GM23338 (cell line): ENCODE measurements at regions not wholly inside any gene's neighbourhood (a gene's known extent, or its start where the extent isn't known, plus 50 kb on each side); places are given as distances from the start of the nearest gene placed in this dataset.

Experiments
- ATAC-seq: fragments of 200-7000 bp; cut with Tn5 transposase; 3 replicates; pipeline ENCODE4 v1.9.1; 2020
- DNase-seq: peaks from one replicate; pipeline ENCODE4 v3.0.0-alpha.2; 2015; ENCODE audit warnings: low spot score
- H2AFZ ChIP-seq: fragments of 200-600 bp; sonication (generic); 2 replicates; pipeline ENCODE4 v1.8.0; 2016; ENCODE audit warnings: antibody characterized with exemption, mild to moderate bottlenecking, moderate library complexity
- H3F3A ChIP-seq: fragments of 200-600 bp; sonication (generic); replicated peaks from 2 replicates; pipeline ENCODE4 v1.8.0; 2017; ENCODE audit warnings: antibody characterized with exemption, mixed run types, low read depth
- H3K27ac ChIP-seq: fragments of 200-600 bp; sonication (generic); 2 replicates; pipeline ENCODE4 v1.6.1; 2016; ENCODE audit warnings: low read depth
- H3K27me3 ChIP-seq: fragments of 200-600 bp; sonication (generic); 2 replicates; pipeline ENCODE4 v1.8.0; 2016; ENCODE audit warnings: mild to moderate bottlenecking, mixed run types, moderate library complexity; ENCODE audit not compliant: insufficient read depth
- H3K36me3 ChIP-seq: fragments of 200-600 bp; sonication (generic); 2 replicates; pipeline ENCODE4 v1.8.0; 2016; ENCODE audit warnings: mild to moderate bottlenecking; ENCODE audit not compliant: insufficient read depth
- H3K4me1 ChIP-seq: fragments of 200-600 bp; sonication (generic); 2 replicates; pipeline ENCODE4 v1.8.0; 2016; ENCODE audit warnings: mild to moderate bottlenecking, moderate library complexity; ENCODE audit not compliant: insufficient read depth
- H3K4me2 ChIP-seq: fragments of 200-600 bp; sonication (generic); 2 replicates; pipeline ENCODE4 v1.7.1; 2017; ENCODE audit warnings: mixed run types
- H3K4me3 ChIP-seq: fragments of 200-600 bp; sonication (generic); 2 replicates; pipeline ENCODE4 v1.6.1; 2016; ENCODE audit warnings: mixed run types
- H3K79me2 ChIP-seq: fragments of 200-600 bp; sonication (generic); replicated peaks from 2 replicates; pipeline ENCODE4 v1.8.0; 2017; ENCODE audit warnings: mild to moderate bottlenecking; ENCODE audit not compliant: insufficient read depth
- H3K9me2 ChIP-seq: fragments of 200-600 bp; sonication (generic); 2 replicates; pipeline ENCODE4 v1.8.0; 2017; ENCODE audit not compliant: insufficient read depth
- H4K20me1 ChIP-seq: fragments of 200-600 bp; sonication (generic); replicated peaks from 2 replicates; pipeline ENCODE4 v1.8.0; 2017; ENCODE audit warnings: mild to moderate bottlenecking; ENCODE audit not compliant: insufficient read depth
- H3K27ac Mint-ChIP-seq: 2 replicates; pipeline ENCODE4 v1.8.0; 2020; ENCODE audit warnings: inconsistent platforms, mild to moderate bottlenecking, moderate library complexity, mixed read lengths
- H3K27me3 Mint-ChIP-seq: 3 replicates; pipeline ENCODE4 v1.8.0; 2022; ENCODE audit warnings: low read depth, mild to moderate bottlenecking, moderate library complexity, mixed read lengths, inconsistent platforms; ENCODE audit not compliant: insufficient read depth, poor library complexity
- H3K36me3 Mint-ChIP-seq: 3 replicates; pipeline ENCODE4 v1.8.0; 2021; ENCODE audit warnings: low read depth, mild to moderate bottlenecking, inconsistent platforms, moderate library complexity, mixed read lengths
- H3K4me1 Mint-ChIP-seq: 3 replicates; pipeline ENCODE4 v1.8.0; 2020; ENCODE audit warnings: mild to moderate bottlenecking, inconsistent platforms, mixed read lengths
- H3K4me3 Mint-ChIP-seq: 3 replicates; pipeline ENCODE4 v1.8.0; 2021; ENCODE audit warnings: moderate library complexity, mild to moderate bottlenecking, inconsistent platforms, mixed read lengths
- H3K9me3 Mint-ChIP-seq: 3 replicates; pipeline ENCODE4 v1.8.0; 2020; ENCODE audit warnings: moderate library complexity, mild to moderate bottlenecking, inconsistent platforms, mixed read lengths
- CREB1 ChIP-seq: fragments of 250-450 bp; sonication (Bioruptor Pico); IDR thresholded peaks from 2 replicates; pipeline ENCODE4 v1.5.0; 2020; ENCODE audit warnings: low read depth, mild to moderate bottlenecking, moderate library complexity
- EZH2phosphoT487 ChIP-seq: fragments of 200-600 bp; sonication (generic); IDR thresholded peaks from one replicate; pipeline ENCODE4 v1.8.1; 2018; ENCODE audit warnings: antibody characterized with exemption; ENCODE audit not compliant: unreplicated experiment
- JUNB ChIP-seq: IDR thresholded peaks from one replicate; pipeline ENCODE4 v1.6.1; 2016; ENCODE audit warnings: antibody characterized with exemption; ENCODE audit not compliant: unreplicated experiment
- NANOG ChIP-seq: IDR thresholded peaks from 2 replicates; pipeline ENCODE4 v1.6.1; 2016; ENCODE audit warnings: antibody characterized with exemption, borderline replicate concordance
- POLR2AphosphoS5 ChIP-seq: IDR thresholded peaks from 2 replicates; pipeline ENCODE4 v1.6.1; 2016; ENCODE audit warnings: antibody characterized with exemption, low read depth
- STAT1 ChIP-seq: IDR thresholded peaks from one replicate; pipeline ENCODE4 v1.6.1; 2016; ENCODE audit warnings: antibody characterized with exemption; ENCODE audit not compliant: unreplicated experiment
- ZNF114 ChIP-seq: fragments of 250-450 bp; sonication (Bioruptor Pico); IDR thresholded peaks from 2 replicates; pipeline ENCODE4 v1.5.0; 2020; ENCODE audit warnings: mild to moderate bottlenecking, moderate library complexity
- ZNF331 ChIP-seq: fragments of 250-450 bp; sonication (Bioruptor Pico); IDR thresholded peaks from 2 replicates; pipeline ENCODE4 v1.5.0; 2020; ENCODE audit warnings: low read depth, mild to moderate bottlenecking, moderate library complexity
- TF ChIP-seq, protein P1 (sequence below): IDR thresholded peaks from one replicate; pipeline ENCODE4 v1.6.1; 2018; ENCODE audit warnings: antibody characterized with exemption; ENCODE audit not compliant: unreplicated experiment
- TF ChIP-seq, protein P2 (sequence below): fragments of 250-450 bp; sonication (Bioruptor Pico); IDR thresholded peaks from 2 replicates; pipeline ENCODE4 v1.5.0; 2020; ENCODE audit warnings: mild to moderate bottlenecking, moderate library complexity

DNA sequence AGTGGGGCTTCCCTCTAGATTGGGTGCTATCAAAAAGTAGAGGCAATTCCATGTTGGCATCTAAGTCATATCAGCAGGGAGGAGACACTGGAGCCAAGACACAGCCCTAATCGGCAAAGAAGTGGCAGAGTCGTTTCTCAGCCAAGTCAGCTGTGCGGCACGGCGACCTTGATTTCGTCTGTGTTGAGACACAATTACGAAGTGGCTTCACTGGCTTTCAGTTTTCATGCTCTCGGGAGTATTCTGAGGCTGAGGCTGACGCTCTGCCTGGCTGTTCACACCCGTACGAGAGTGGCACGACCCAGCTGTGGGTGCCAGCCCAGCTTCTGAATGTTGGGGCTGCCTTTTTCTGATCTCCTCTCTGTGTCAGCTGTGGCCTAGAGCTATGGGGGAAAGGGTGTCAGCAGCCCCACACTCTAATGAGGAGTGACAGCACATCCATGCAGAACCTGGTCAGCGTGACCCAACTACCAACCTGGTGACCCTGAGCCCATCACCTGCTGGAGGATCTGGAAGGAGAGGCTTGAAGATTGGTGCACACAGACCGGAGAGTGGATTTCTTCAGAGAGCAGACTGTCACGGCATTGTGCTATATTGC, 105.7 kb upstream of the TMEM45B start:
- Histone ChIP-seq H3K79me2 (no peaks in the 10 kb centered on the region), H3K27ac (no peak overlapping the region), H3K36me3 (no peaks in the 10 kb centered on the region), H3F3A (no peaks in the 10 kb centered on the region), H3K9me2 (no peaks in the 10 kb centered on the region; the same call in 1 of the 2 replicates), H2AFZ (no peak overlapping the region), H4K20me1 (no peaks in the 10 kb centered on the region), H3K4me3 (no peak overlapping the region), H3K27me3 (no peaks in the 10 kb centered on the region), H3K4me2 (no peak overlapping the region), H3K4me1 (no peaks in the 10 kb centered on the region)
- Mint-ChIP-seq H3K36me3 (no peaks in the 10 kb centered on the region), H3K4me1 (no peaks in the 10 kb centered on the region), H3K27ac (no peak overlapping the region), H3K27me3 (peaks cover 11% of the 10 kb centered on the region), H3K4me3 (no peak overlapping the region), H3K9me3 (peaks cover 10% of the 10 kb centered on the region)
- DNase-seq (no peak), ATAC-seq (no peak)
- TF ChIP-seq ZNF331 (CRISPR knock-in tag) (no peak), NANOG (no peak), ZNF114 (CRISPR knock-in tag) (no peak), STAT1 (no peak), CREB1 (no peak)
- TF ChIP-seq, protein P1, sequence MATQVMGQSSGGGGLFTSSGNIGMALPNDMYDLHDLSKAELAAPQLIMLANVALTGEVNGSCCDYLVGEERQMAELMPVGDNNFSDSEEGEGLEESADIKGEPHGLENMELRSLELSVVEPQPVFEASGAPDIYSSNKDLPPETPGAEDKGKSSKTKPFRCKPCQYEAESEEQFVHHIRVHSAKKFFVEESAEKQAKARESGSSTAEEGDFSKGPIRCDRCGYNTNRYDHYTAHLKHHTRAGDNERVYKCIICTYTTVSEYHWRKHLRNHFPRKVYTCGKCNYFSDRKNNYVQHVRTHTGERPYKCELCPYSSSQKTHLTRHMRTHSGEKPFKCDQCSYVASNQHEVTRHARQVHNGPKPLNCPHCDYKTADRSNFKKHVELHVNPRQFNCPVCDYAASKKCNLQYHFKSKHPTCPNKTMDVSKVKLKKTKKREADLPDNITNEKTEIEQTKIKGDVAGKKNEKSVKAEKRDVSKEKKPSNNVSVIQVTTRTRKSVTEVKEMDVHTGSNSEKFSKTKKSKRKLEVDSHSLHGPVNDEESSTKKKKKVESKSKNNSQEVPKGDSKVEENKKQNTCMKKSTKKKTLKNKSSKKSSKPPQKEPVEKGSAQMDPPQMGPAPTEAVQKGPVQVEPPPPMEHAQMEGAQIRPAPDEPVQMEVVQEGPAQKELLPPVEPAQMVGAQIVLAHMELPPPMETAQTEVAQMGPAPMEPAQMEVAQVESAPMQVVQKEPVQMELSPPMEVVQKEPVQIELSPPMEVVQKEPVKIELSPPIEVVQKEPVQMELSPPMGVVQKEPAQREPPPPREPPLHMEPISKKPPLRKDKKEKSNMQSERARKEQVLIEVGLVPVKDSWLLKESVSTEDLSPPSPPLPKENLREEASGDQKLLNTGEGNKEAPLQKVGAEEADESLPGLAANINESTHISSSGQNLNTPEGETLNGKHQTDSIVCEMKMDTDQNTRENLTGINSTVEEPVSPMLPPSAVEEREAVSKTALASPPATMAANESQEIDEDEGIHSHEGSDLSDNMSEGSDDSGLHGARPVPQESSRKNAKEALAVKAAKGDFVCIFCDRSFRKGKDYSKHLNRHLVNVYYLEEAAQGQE, result no peak

DNA sequence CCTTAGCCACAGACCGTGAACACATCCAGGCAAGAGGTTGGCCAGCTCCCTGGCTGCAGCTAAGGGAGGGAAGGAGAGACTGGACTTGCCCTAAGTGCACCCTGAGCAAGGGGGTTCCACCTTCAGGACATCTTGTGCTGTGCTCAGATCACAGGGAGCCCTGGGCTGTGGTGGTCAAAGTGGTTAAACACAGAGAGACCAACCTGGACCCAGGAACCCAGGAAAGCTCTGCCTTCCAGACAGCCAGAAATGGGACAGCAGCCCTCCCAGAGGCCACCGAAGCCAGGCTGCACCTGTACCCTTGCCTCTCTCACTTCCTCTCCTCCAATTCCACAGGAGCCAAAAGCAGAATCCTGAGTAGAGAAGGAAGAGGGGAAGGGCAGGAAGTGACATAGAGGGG, 105.2 kb upstream of the TMEM45B start:
- no peaks in the 10 kb centered on the region for H3K4me1 ChIP-seq
- H3K36me3 Mint-ChIP-seq, result no peaks in the 10 kb centered on the region
- H4K20me1 ChIP-seq, result no peaks in the 10 kb centered on the region
- no peaks in the 10 kb centered on the region for H3K27me3 ChIP-seq
- no peak overlapping the region for H3K4me2 ChIP-seq
- no peaks in the 10 kb centered on the region for H3K36me3 ChIP-seq
- H3K4me3 ChIP-seq, result no peak overlapping the region
- no peaks in the 10 kb centered on the region for H3K4me1 Mint-ChIP-seq
- no peaks in the 10 kb centered on the region for H3K79me2 ChIP-seq
- no peak overlapping the region for H3K27ac ChIP-seq
- peaks cover 11% of the 10 kb centered on the region for H3K27me3 Mint-ChIP-seq
- no peak overlapping the region for H3K4me3 Mint-ChIP-seq
- H3K9me2 ChIP-seq, result no peaks in the 10 kb centered on the region; the same call in 1 of the 2 replicates
- no peaks in the 10 kb centered on the region for H3F3A ChIP-seq
- TF ChIP-seq CREB1, result no peak
- TF ChIP-seq, protein P2, sequence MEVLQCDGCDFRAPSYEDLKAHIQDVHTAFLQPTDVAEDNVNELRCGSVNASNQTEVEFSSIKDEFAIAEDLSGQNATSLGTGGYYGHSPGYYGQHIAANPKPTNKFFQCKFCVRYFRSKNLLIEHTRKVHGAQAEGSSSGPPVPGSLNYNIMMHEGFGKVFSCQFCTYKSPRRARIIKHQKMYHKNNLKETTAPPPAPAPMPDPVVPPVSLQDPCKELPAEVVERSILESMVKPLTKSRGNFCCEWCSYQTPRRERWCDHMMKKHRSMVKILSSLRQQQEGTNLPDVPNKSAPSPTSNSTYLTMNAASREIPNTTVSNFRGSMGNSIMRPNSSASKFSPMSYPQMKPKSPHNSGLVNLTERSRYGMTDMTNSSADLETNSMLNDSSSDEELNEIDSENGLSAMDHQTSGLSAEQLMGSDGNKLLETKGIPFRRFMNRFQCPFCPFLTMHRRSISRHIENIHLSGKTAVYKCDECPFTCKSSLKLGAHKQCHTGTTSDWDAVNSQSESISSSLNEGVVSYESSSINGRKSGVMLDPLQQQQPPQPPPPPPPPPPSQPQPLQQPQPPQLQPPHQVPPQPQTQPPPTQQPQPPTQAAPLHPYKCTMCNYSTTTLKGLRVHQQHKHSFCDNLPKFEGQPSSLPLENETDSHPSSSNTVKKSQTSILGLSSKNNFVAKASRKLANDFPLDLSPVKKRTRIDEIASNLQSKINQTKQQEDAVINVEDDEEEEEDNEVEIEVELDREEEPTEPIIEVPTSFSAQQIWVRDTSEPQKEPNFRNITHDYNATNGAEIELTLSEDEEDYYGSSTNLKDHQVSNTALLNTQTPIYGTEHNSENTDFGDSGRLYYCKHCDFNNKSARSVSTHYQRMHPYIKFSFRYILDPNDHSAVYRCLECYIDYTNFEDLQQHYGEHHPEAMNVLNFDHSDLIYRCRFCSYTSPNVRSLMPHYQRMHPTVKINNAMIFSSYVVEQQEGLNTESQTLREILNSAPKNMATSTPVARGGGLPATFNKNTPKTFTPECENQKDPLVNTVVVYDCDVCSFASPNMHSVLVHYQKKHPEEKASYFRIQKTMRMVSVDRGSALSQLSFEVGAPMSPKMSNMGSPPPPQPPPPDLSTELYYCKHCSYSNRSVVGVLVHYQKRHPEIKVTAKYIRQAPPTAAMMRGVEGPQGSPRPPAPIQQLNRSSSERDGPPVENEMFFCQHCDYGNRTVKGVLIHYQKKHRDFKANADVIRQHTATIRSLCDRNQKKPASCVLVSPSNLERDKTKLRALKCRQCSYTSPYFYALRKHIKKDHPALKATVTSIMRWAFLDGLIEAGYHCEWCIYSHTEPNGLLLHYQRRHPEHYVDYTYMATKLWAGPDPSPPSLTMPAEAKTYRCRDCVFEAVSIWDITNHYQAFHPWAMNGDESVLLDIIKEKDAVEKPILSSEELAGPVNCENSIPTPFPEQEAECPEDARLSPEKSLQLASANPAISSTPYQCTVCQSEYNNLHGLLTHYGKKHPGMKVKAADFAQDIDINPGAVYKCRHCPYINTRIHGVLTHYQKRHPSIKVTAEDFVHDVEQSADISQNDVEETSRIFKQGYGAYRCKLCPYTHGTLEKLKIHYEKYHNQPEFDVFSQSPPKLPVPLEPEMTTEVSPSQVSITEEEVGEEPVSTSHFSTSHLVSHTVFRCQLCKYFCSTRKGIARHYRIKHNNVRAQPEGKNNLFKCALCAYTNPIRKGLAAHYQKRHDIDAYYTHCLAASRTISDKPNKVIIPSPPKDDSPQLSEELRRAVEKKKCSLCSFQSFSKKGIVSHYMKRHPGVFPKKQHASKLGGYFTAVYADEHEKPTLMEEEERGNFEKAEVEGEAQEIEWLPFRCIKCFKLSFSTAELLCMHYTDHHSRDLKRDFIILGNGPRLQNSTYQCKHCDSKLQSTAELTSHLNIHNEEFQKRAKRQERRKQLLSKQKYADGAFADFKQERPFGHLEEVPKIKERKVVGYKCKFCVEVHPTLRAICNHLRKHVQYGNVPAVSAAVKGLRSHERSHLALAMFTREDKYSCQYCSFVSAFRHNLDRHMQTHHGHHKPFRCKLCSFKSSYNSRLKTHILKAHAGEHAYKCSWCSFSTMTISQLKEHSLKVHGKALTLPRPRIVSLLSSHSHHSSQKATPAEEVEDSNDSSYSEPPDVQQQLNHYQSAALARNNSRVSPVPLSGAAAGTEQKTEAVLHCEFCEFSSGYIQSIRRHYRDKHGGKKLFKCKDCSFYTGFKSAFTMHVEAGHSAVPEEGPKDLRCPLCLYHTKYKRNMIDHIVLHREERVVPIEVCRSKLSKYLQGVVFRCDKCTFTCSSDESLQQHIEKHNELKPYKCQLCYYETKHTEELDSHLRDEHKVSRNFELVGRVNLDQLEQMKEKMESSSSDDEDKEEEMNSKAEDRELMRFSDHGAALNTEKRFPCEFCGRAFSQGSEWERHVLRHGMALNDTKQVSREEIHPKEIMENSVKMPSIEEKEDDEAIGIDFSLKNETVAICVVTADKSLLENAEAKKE (CRISPR knock-in tag), result no peak
- TF ChIP-seq STAT1, result no peak
- no peak for TF ChIP-seq JUNB
- TF ChIP-seq ZNF114 (CRISPR knock-in tag), result no peak
- TF ChIP-seq ZNF331 (CRISPR knock-in tag), result no peak
- TF ChIP-seq POLR2AphosphoS5, result no peak
- no peak for TF ChIP-seq EZH2phosphoT487
- H3K9me3 Mint-ChIP-seq, result peaks cover 10% of the 10 kb centered on the region
- no peak for ATAC-seq
- H2AFZ ChIP-seq, result no peak overlapping the region
- no peak overlapping the region for H3K27ac Mint-ChIP-seq
- no peak for DNase-seq
